OCI-LY7 (cell line): ENCODE measurements at regions not wholly inside any gene's neighbourhood (a gene's known extent, or its start where the extent isn't known, plus 50 kb on each side); places are given as distances from the start of the nearest gene placed in this dataset.

Experiments used
- BruUV-seq: library from RNA; stranded (reverse); fragments of 400-500 nt; replicated peaks from 2 replicates; lab custom pipeline; 2021; lab: Mats Ljungman, UMichigan
- CTCF ChIA-PET: fragments of 300-600 bp; sonication (Branson Sonifier 250); formaldehyde crosslinking; loops from one replicate; lab custom pipeline; 2022; ENCODE audit warnings: antibody characterized with exemption; ENCODE audit not compliant: unreplicated experiment; lab: Charles Lee
- POLR2A ChIA-PET: fragments of 300-600 bp; sonication (Branson Sonifier 250); formaldehyde crosslinking; loops from one replicate; lab custom pipeline; 2022; ENCODE audit warnings: antibody characterized with exemption; lab: Charles Lee
- DNase-seq: peaks from one replicate; pipeline ENCODE4 v3.0.0-alpha.2; 2015; ENCODE audit warnings: low spot score
- H2AFZ ChIP-seq: fragments of 200-600 bp; sonication (generic), shearing (Covaris generic); 2 replicates; pipeline ENCODE4 v1.6.1; 2014; ENCODE audit warnings: mild to moderate bottlenecking, antibody characterized with exemption, low read length, moderate library complexity
- H3K27ac ChIP-seq: fragments of 200-600 bp; sonication (generic); 2 replicates; pipeline ENCODE4 v1.5.1; 2014; ENCODE audit warnings: mixed run types, low read depth, mild to moderate bottlenecking, moderate library complexity, low read length, inconsistent platforms; ENCODE audit not compliant: poor library complexity, severe bottlenecking
- H3K36me3 ChIP-seq: fragments of 200-600 bp; sonication (generic); 2 replicates; pipeline ENCODE4 v1.6.1; 2014; ENCODE audit warnings: mild to moderate bottlenecking, antibody characterized with exemption, low read length, moderate library complexity, mixed read lengths; ENCODE audit not compliant: insufficient read depth
- H3K4me1 ChIP-seq: fragments of 200-600 bp; sonication (generic); 2 replicates; pipeline ENCODE4 v1.5.1; 2014; ENCODE audit warnings: mild to moderate bottlenecking, low read length; ENCODE audit not compliant: insufficient read depth, poor library complexity, severe bottlenecking
- H3K4me2 ChIP-seq: fragments of 200-600 bp; sonication (generic); 2 replicates; pipeline ENCODE4 v1.6.1; 2014; ENCODE audit warnings: mild to moderate bottlenecking, low read length
- H3K4me3 ChIP-seq: fragments of 200-600 bp; sonication (generic); 2 replicates; pipeline ENCODE4 v1.5.1; 2014; ENCODE audit warnings: mild to moderate bottlenecking, low read depth, low read length; ENCODE audit not compliant: poor library complexity, severe bottlenecking
- H3K79me2 ChIP-seq: fragments of 200-600 bp; sonication (generic); 2 replicates; pipeline ENCODE4 v1.6.1; 2016; ENCODE audit warnings: low read depth, mild to moderate bottlenecking, low read length, moderate library complexity, mixed read lengths; ENCODE audit not compliant: insufficient read depth
- H3K9me2 ChIP-seq: fragments of 200-600 bp; sonication (generic); 2 replicates; pipeline ENCODE4 v1.6.1; 2016; ENCODE audit warnings: mild to moderate bottlenecking, low read length, mixed read lengths; ENCODE audit not compliant: insufficient read depth
- H3K9me3 ChIP-seq: fragments of 200-600 bp; sonication (generic); 2 replicates; pipeline ENCODE4 v1.6.1; 2014; ENCODE audit warnings: mild to moderate bottlenecking, mixed run types, low read length, mixed read lengths
- H4K20me1 ChIP-seq: fragments of 200-600 bp; sonication (generic); 2 replicates; pipeline ENCODE4 v1.6.1; 2014; ENCODE audit warnings: mild to moderate bottlenecking, antibody characterized with exemption, low read length, moderate library complexity, mixed read lengths; ENCODE audit not compliant: insufficient read depth
- EZH2phosphoT487 ChIP-seq: fragments of 200-600 bp; sonication (generic); IDR thresholded peaks from 2 replicates; pipeline ENCODE4 v1.6.1; 2018; ENCODE audit warnings: low read depth, borderline replicate concordance, mild to moderate bottlenecking, mixed run types, antibody characterized with exemption, low read length, moderate library complexity, mixed read lengths
- intact Hi-C: fragments of 100-400 bp; cut with micrococcal nuclease; formaldehyde crosslinking; loops from one replicate; pipeline ENCODE4 v1.10.0; 2022; ENCODE audit not compliant: unreplicated experiment
- TF ChIP-seq, protein P1 (sequence below): fragments of 200-600 bp; sonication (generic); conservative IDR thresholded peaks from 2 replicates; pipeline ENCODE4 v1.5.1; 2014; ENCODE audit warnings: mild to moderate bottlenecking, antibody characterized with exemption, low read length, moderate library complexity, mixed read lengths

DNA sequence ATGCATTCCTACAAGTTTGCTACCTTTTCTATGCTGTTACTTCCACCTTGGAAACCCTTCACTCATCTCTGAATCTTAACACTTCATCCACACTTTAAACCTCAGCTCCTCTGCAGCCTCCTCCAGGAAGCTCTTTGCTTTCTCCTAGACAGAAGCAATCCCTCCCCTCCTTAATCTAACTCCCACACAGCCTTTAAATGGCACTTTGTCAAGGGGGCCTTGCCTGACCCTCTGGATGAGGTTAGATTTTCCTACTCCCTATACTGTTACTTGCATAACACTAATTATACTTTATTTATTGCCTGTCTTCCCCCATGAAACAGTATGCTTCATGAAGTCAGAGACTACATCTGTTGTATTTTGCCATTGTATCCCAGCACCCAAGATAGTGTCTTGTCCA, 394.6 kb downstream of the MED13L start:
- no peak overlapping the region for H3K4me3 ChIP-seq
- CTCF ChIA-PET = no interaction called here

DNA sequence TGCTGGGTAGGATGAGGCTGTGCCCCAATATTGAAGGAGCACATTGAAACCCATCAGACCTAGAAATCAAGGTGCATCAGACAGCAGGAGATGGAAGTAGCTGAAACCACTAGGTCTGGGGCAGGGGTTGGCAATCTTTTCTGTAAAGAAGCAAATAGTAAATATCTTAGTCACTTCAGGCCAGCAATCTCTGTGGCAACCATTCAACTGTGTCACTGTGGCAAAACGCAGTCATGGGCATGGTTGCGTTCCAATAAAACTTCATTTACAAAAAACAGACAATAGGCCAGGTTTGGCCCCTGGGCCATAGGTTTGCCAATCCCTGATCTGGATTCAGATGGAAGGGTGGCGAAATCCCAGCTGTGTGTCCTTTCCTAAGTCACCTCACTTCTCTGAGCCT, 397.3 kb downstream of the MED13L start:
- Histone ChIP-seq H2AFZ (no peak overlapping the region), H3K4me3 (no peak overlapping the region), H3K4me2 (no peak overlapping the region), H3K9me2 (no peaks in the 10 kb centered on the region), H3K4me1 (no peaks in the 10 kb centered on the region), H3K36me3 (no peaks in the 10 kb centered on the region), H3K79me2 (no peaks in the 10 kb centered on the region), H3K27ac (no peak overlapping the region), H4K20me1 (no peaks in the 10 kb centered on the region), H3K9me3 (no peaks in the 10 kb centered on the region)
- no peak for DNase-seq
- no TSS peak for BruUV-seq
- intact Hi-C loops = no loop called here
- ChIA-PET CTCF (no interaction called here), POLR2A (no interaction called here)
- TF ChIP-seq, protein P1, sequence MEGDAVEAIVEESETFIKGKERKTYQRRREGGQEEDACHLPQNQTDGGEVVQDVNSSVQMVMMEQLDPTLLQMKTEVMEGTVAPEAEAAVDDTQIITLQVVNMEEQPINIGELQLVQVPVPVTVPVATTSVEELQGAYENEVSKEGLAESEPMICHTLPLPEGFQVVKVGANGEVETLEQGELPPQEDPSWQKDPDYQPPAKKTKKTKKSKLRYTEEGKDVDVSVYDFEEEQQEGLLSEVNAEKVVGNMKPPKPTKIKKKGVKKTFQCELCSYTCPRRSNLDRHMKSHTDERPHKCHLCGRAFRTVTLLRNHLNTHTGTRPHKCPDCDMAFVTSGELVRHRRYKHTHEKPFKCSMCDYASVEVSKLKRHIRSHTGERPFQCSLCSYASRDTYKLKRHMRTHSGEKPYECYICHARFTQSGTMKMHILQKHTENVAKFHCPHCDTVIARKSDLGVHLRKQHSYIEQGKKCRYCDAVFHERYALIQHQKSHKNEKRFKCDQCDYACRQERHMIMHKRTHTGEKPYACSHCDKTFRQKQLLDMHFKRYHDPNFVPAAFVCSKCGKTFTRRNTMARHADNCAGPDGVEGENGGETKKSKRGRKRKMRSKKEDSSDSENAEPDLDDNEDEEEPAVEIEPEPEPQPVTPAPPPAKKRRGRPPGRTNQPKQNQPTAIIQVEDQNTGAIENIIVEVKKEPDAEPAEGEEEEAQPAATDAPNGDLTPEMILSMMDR = no peak
- no peak for TF ChIP-seq EZH2phosphoT487

More for the DNA sequence above, 394.6 kb downstream of the MED13L start:
- no peaks in the 10 kb centered on the region for H3K4me1 ChIP-seq
- POLR2A ChIA-PET = no interaction called here
- no peak overlapping the region for H2AFZ ChIP-seq
- H3K79me2 ChIP-seq = no peaks in the 10 kb centered on the region
- no peak for DNase-seq
- no peaks in the 10 kb centered on the region for H3K36me3 ChIP-seq
- BruUV-seq = no TSS peak
- H3K4me2 ChIP-seq = no peak overlapping the region
- intact Hi-C loops = no loop called here
- TF ChIP-seq EZH2phosphoT487 = no peak
- TF ChIP-seq, protein P1 = no peak
- H3K27ac ChIP-seq = no peak overlapping the region
- H3K9me2 ChIP-seq = no peaks in the 10 kb centered on the region
- H3K9me3 ChIP-seq = no peaks in the 10 kb centered on the region
- no peaks in the 10 kb centered on the region for H4K20me1 ChIP-seq

DNA sequence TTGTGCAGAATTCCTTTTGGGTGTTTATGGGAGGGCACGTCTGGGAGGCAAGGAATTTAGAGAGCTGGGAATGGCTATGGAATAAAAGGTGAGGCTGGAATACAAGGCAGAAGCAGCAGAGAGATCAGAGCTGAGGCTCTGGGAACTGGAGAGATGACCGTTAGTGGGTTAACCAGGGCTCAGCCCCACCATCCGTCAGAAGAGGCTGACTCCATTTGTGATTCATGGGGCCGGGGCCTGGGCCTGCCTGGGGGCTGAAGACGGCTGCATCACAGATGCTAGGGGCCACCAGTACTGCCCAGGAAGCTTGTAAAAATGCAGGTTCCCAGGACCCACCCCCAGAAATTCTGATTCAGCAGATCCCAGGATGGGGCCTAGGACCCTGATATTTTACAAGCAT, 398.1 kb downstream of the MED13L start:
- TF ChIP-seq, protein P1 = no peak
- TF ChIP-seq EZH2phosphoT487 = no peak
- Histone ChIP-seq H3K27ac (no peak overlapping the region), H3K36me3 (no peaks in the 10 kb centered on the region), H2AFZ (no peak overlapping the region), H4K20me1 (no peaks in the 10 kb centered on the region), H3K9me3 (no peaks in the 10 kb centered on the region), H3K79me2 (no peaks in the 10 kb centered on the region), H3K4me2 (no peak overlapping the region), H3K4me1 (no peaks in the 10 kb centered on the region), H3K9me2 (no peaks in the 10 kb centered on the region), H3K4me3 (no peak overlapping the region)
- no peak for DNase-seq
- intact Hi-C loops = no loop called here
- no TSS peak for BruUV-seq
- POLR2A ChIA-PET = interaction anchor here (0.7 kb wide), 1 partner anchor 1268 kb away, joined by 3 read pairs; no protein-coding TSS in a partner anchor
- CTCF ChIA-PET = no interaction called here
